ENCODE measurements at regions not wholly inside any gene's neighbourhood (a gene's known extent, or its start where the extent isn't known, plus 50 kb on each side); places are given as distances from the start of the nearest gene placed in this dataset.

GRCh38 chr2:8238521-8239230, 443.2 kb upstream of the ID2 start:
- TF ChIP-seq CTCF (IDR thresholded peaks at IDR 0.05 in 4 of 5, conservative IDR thresholded peaks at IDR 0.05 in 1 of 5), result no peak
- TF ChIP-seq POLR2A (IDR thresholded peaks at IDR 0.05), result no peak
